WTC11 (cell line): ENCODE measurements at regions not wholly inside any gene's neighbourhood (a gene's known extent, or its start where the extent isn't known, plus 50 kb on each side); places are given as distances from the start of the nearest gene placed in this dataset.

Experiments used
- ATAC-seq: fragments of 200-7000 bp; cut with Tn5 transposase; 2 replicates; pipeline ENCODE4 v1.10.0; 2021; ENCODE audit warnings: mild to moderate bottlenecking, moderate library complexity
- CTCF ChIA-PET: fragments of 300-600 bp; sonication (Branson Sonifier 250); formaldehyde crosslinking; loops from one replicate; lab custom pipeline; 2021; ENCODE audit warnings: antibody characterized with exemption; lab: Charles Lee
- POLR2A ChIA-PET: fragments of 350-600 bp; sonication (Branson Sonifier 250); formaldehyde crosslinking; loops from one replicate; lab custom pipeline; 2021; ENCODE audit warnings: antibody characterized with exemption; lab: Charles Lee
- DNase-seq: peaks from one replicate; pipeline ENCODE4 v3.0.0; 2021; ENCODE audit warnings: low spot score
- H3K27ac Mint-ChIP-seq: 2 replicates; pipeline ENCODE4 v1.8.0; 2021; ENCODE audit warnings: mixed read lengths
- H3K27me3 Mint-ChIP-seq: 2 replicates; pipeline ENCODE4 v1.8.0; 2021; ENCODE audit warnings: low read depth, mild to moderate bottlenecking, moderate library complexity, mixed read lengths
- H3K36me3 Mint-ChIP-seq: 2 replicates; pipeline ENCODE4 v1.8.0; 2021; ENCODE audit warnings: mixed read lengths
- H3K4me1 Mint-ChIP-seq: 2 replicates; pipeline ENCODE4 v1.8.0; 2022; ENCODE audit warnings: mixed read lengths
- H3K4me3 Mint-ChIP-seq: 2 replicates; pipeline ENCODE4 v1.8.0; 2021; ENCODE audit warnings: mild to moderate bottlenecking, moderate library complexity, mixed read lengths
- H3K9me3 Mint-ChIP-seq: 2 replicates; pipeline ENCODE4 v1.8.0; 2021; ENCODE audit warnings: mixed read lengths
- CREM ChIP-seq: sonication (generic); formaldehyde crosslinking; IDR thresholded peaks from 2 replicates; pipeline ENCODE4 v1.8.1; 2022; ENCODE audit warnings: mild to moderate bottlenecking, missing genetic modification reagents, moderate library complexity
- MXD4 ChIP-seq: fragments of 250-450 bp; sonication (Bioruptor Pico); IDR thresholded peaks from 2 replicates; pipeline ENCODE4 v1.8.0; 2021; ENCODE audit warnings: mild to moderate bottlenecking, moderate library complexity, borderline replicate concordance
- MYBL2 ChIP-seq: sonication (generic); formaldehyde crosslinking; IDR thresholded peaks from 2 replicates; pipeline ENCODE4 v1.8.1; 2023; ENCODE audit warnings: mild to moderate bottlenecking, moderate library complexity, missing genetic modification reagents
- SOX15 ChIP-seq: fragments of 250-450 bp; sonication (Bioruptor Pico); IDR thresholded peaks from 2 replicates; pipeline ENCODE4 v1.9.0; 2021; ENCODE audit warnings: mild to moderate bottlenecking
- ZNF121 ChIP-seq: sonication (generic); formaldehyde crosslinking; IDR thresholded peaks from 2 replicates; pipeline ENCODE4 v1.8.0; 2023; ENCODE audit warnings: missing genetic modification reagents
- ZNF219 ChIP-seq: sonication (generic); formaldehyde crosslinking; IDR thresholded peaks from 2 replicates; pipeline ENCODE4 v1.8.0; 2023; ENCODE audit warnings: missing genetic modification reagents, mild to moderate bottlenecking, borderline replicate concordance
- ZNF416 ChIP-seq: fragments of 250-450 bp; sonication (Bioruptor Pico); IDR thresholded peaks from 2 replicates; pipeline ENCODE4 v1.9.0; 2021; ENCODE audit warnings: mild to moderate bottlenecking, inconsistent platforms
- ZNF423 ChIP-seq: fragments of 250-450 bp; sonication (Bioruptor Pico); IDR thresholded peaks from 2 replicates; pipeline ENCODE4 v2.1.2; 2022; ENCODE audit warnings: mild to moderate bottlenecking, moderate library complexity
- TF ChIP-seq, protein P1 (sequence below): sonication (generic); formaldehyde crosslinking; IDR thresholded peaks from 2 replicates; pipeline ENCODE4 v1.8.1; 2023; ENCODE audit warnings: mild to moderate bottlenecking, moderate library complexity, missing genetic modification reagents
- TF ChIP-seq, protein P2 (sequence below): fragments of 250-450 bp; sonication (Bioruptor Pico); conservative IDR thresholded peaks from 2 replicates; pipeline ENCODE4 v1.9.0; 2021; ENCODE audit warnings: mild to moderate bottlenecking
- TF ChIP-seq, protein P3 (sequence below): sonication (generic); formaldehyde crosslinking; IDR thresholded peaks from 2 replicates; pipeline ENCODE4 v1.8.1; 2022; ENCODE audit warnings: missing genetic modification reagents, borderline replicate concordance
- TF ChIP-seq, protein P4 (sequence below): sonication (generic); formaldehyde crosslinking; IDR thresholded peaks from 2 replicates; pipeline ENCODE4 v1.8.0; 2022; ENCODE audit warnings: mild to moderate bottlenecking, missing genetic modification reagents
- TF ChIP-seq, protein P5 (sequence below): fragments of 250-450 bp; sonication (Bioruptor Pico); IDR thresholded peaks from 2 replicates; pipeline ENCODE4 v1.9.0; 2021; ENCODE audit warnings: mild to moderate bottlenecking
- TF ChIP-seq, protein P6 (sequence below): sonication (generic); formaldehyde crosslinking; IDR thresholded peaks from 2 replicates; pipeline ENCODE4 v1.8.1; 2023; ENCODE audit warnings: mild to moderate bottlenecking, missing genetic modification reagents
- TF ChIP-seq, protein P7 (sequence below): fragments of 250-450 bp; sonication (Bioruptor Pico); IDR thresholded peaks from 2 replicates; pipeline ENCODE4 v1.8.0; 2021; ENCODE audit warnings: mild to moderate bottlenecking
- TF ChIP-seq, protein P8 (sequence below): sonication (generic); formaldehyde crosslinking; IDR thresholded peaks from 2 replicates; pipeline ENCODE4 v1.8.1; 2022; ENCODE audit warnings: low read depth, missing genetic modification reagents, borderline replicate concordance
- TF ChIP-seq, protein P9 (sequence below): sonication (generic); formaldehyde crosslinking; IDR thresholded peaks from 2 replicates; pipeline ENCODE4 v1.8.0; 2022; ENCODE audit warnings: mild to moderate bottlenecking, missing genetic modification reagents
- TF ChIP-seq, protein P10 (sequence below): sonication (generic); formaldehyde crosslinking; IDR thresholded peaks from 2 replicates; pipeline ENCODE4 v1.8.1; 2023; ENCODE audit warnings: mild to moderate bottlenecking, missing genetic modification reagents

DNA sequence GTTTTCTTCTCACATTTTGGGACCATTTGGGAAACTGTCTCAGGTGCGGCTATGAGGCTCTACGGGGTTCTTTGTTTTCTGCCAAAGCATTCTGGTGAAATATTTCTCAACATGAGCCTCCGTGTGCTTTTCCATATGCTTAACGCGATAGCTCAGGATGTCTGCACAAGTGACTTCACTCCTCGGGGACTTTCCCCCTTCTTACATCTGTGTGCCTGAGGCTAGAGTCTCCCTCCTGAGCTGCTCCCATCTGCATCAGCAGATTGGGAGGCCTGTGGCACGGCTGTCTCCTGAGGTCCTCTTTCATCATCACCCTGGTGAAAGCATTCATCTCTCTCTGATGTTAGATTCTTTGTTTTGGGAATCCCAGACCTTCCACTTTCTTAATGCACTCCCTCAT lies 1190.9 kb downstream of the TYW1 start (continued):
- TF ChIP-seq, protein P1, sequence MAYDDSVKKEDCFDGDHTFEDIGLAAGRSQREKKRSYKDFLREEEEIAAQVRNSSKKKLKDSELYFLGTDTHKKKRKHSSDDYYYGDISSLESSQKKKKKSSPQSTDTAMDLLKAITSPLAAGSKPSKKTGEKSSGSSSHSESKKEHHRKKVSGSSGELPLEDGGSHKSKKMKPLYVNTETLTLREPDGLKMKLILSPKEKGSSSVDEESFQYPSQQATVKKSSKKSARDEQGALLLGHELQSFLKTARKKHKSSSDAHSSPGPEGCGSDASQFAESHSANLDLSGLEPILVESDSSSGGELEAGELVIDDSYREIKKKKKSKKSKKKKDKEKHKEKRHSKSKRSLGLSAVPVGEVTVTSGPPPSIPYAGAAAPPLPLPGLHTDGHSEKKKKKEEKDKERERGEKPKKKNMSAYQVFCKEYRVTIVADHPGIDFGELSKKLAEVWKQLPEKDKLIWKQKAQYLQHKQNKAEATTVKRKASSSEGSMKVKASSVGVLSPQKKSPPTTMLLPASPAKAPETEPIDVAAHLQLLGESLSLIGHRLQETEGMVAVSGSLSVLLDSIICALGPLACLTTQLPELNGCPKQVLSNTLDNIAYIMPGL: no peak
- TF ChIP-seq, all 79 proteins: peak for 0

DNA sequence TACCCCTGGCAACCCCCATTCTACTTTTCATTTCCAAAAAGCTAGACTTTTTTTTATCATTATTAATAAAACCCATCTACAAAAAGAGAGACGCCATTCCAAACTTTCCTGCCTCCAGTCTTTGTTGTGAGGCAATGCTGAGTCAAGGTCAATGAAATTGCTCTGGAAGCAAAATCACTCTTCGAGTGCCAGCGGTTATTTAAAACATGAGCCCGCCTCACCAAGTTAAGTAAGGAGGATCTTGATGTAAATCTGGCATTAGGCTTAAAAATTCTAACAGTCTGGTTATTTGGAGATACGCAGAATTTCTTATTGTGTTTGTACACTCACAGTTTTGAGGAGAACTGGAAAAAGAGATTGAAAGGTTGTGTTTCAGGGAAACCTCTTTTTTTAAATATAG lies 1196.3 kb downstream of the TYW1 start:
- TF ChIP-seq CREM (no peak), MYBL2 (CRISPR knock-in tag) (no peak), ZNF121 (CRISPR knock-in tag) (no peak), MXD4 (CRISPR knock-in tag) (no peak), ZNF423 (CRISPR knock-in tag) (no peak), ZNF219 (no peak), ZNF416 (no peak), SOX15 (no peak)
- TF ChIP-seq, protein P2, sequence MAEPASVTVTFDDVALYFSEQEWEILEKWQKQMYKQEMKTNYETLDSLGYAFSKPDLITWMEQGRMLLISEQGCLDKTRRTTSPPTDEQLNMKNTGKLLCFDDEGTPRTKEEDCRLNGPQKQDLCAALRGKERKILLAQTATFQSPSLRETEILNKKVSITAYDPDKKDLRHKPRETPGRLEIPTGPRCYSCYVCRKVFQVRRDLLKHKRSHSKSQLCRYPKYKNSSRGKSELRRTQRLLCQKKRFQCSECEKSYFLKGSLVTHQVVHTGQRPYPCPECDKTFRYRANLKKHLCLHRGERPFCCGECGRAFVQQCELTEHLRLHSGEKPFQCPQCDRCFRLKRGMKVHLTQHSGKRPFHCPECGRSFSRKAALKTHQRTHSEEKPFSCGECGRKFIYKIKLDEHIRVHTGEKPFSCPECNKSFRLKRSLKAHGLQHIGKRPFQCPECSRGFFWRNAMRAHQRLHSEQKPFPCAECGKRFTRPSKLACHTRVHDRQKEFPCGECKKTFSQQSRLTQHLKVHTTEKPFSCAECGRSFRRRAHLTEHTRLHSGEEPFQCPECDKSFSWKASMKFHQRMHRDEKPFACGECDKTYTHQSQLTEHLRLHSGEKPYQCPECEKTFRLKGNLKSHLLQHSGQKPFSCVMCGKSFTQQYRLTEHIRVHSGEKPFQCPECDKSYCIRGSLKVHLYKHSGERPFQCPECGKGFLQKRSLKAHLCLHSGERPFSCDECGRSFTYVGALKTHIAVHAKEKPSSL (CRISPR knock-in tag): no peak
- TF ChIP-seq, protein P3, sequence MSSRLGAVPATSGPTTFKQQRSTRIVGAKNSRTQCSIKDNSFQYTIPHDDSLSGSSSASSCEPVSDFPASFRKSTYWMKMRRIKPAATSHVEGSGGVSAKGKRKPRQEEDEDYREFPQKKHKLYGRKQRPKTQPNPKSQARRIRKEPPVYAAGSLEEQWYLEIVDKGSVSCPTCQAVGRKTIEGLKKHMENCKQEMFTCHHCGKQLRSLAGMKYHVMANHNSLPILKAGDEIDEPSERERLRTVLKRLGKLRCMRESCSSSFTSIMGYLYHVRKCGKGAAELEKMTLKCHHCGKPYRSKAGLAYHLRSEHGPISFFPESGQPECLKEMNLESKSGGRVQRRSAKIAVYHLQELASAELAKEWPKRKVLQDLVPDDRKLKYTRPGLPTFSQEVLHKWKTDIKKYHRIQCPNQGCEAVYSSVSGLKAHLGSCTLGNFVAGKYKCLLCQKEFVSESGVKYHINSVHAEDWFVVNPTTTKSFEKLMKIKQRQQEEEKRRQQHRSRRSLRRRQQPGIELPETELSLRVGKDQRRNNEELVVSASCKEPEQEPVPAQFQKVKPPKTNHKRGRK (CRISPR knock-in tag): no peak
- TF ChIP-seq, protein P4, sequence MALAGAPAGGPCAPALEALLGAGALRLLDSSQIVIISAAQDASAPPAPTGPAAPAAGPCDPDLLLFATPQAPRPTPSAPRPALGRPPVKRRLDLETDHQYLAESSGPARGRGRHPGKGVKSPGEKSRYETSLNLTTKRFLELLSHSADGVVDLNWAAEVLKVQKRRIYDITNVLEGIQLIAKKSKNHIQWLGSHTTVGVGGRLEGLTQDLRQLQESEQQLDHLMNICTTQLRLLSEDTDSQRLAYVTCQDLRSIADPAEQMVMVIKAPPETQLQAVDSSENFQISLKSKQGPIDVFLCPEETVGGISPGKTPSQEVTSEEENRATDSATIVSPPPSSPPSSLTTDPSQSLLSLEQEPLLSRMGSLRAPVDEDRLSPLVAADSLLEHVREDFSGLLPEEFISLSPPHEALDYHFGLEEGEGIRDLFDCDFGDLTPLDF: no peak
- TF ChIP-seq, protein P5, sequence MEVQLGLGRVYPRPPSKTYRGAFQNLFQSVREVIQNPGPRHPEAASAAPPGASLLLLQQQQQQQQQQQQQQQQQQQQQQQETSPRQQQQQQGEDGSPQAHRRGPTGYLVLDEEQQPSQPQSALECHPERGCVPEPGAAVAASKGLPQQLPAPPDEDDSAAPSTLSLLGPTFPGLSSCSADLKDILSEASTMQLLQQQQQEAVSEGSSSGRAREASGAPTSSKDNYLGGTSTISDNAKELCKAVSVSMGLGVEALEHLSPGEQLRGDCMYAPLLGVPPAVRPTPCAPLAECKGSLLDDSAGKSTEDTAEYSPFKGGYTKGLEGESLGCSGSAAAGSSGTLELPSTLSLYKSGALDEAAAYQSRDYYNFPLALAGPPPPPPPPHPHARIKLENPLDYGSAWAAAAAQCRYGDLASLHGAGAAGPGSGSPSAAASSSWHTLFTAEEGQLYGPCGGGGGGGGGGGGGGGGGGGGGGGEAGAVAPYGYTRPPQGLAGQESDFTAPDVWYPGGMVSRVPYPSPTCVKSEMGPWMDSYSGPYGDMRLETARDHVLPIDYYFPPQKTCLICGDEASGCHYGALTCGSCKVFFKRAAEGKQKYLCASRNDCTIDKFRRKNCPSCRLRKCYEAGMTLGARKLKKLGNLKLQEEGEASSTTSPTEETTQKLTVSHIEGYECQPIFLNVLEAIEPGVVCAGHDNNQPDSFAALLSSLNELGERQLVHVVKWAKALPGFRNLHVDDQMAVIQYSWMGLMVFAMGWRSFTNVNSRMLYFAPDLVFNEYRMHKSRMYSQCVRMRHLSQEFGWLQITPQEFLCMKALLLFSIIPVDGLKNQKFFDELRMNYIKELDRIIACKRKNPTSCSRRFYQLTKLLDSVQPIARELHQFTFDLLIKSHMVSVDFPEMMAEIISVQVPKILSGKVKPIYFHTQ (CRISPR knock-in tag): no peak
- TF ChIP-seq, protein P6, sequence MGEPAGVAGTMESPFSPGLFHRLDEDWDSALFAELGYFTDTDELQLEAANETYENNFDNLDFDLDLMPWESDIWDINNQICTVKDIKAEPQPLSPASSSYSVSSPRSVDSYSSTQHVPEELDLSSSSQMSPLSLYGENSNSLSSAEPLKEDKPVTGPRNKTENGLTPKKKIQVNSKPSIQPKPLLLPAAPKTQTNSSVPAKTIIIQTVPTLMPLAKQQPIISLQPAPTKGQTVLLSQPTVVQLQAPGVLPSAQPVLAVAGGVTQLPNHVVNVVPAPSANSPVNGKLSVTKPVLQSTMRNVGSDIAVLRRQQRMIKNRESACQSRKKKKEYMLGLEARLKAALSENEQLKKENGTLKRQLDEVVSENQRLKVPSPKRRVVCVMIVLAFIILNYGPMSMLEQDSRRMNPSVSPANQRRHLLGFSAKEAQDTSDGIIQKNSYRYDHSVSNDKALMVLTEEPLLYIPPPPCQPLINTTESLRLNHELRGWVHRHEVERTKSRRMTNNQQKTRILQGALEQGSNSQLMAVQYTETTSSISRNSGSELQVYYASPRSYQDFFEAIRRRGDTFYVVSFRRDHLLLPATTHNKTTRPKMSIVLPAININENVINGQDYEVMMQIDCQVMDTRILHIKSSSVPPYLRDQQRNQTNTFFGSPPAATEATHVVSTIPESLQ (CRISPR knock-in tag): no peak
- TF ChIP-seq, protein P7, sequence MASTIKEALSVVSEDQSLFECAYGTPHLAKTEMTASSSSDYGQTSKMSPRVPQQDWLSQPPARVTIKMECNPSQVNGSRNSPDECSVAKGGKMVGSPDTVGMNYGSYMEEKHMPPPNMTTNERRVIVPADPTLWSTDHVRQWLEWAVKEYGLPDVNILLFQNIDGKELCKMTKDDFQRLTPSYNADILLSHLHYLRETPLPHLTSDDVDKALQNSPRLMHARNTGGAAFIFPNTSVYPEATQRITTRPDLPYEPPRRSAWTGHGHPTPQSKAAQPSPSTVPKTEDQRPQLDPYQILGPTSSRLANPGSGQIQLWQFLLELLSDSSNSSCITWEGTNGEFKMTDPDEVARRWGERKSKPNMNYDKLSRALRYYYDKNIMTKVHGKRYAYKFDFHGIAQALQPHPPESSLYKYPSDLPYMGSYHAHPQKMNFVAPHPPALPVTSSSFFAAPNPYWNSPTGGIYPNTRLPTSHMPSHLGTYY (CRISPR knock-in tag): no peak
- TF ChIP-seq, protein P8, sequence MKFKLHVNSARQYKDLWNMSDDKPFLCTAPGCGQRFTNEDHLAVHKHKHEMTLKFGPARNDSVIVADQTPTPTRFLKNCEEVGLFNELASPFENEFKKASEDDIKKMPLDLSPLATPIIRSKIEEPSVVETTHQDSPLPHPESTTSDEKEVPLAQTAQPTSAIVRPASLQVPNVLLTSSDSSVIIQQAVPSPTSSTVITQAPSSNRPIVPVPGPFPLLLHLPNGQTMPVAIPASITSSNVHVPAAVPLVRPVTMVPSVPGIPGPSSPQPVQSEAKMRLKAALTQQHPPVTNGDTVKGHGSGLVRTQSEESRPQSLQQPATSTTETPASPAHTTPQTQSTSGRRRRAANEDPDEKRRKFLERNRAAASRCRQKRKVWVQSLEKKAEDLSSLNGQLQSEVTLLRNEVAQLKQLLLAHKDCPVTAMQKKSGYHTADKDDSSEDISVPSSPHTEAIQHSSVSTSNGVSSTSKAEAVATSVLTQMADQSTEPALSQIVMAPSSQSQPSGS (CRISPR knock-in tag): no peak
- TF ChIP-seq, protein P9, sequence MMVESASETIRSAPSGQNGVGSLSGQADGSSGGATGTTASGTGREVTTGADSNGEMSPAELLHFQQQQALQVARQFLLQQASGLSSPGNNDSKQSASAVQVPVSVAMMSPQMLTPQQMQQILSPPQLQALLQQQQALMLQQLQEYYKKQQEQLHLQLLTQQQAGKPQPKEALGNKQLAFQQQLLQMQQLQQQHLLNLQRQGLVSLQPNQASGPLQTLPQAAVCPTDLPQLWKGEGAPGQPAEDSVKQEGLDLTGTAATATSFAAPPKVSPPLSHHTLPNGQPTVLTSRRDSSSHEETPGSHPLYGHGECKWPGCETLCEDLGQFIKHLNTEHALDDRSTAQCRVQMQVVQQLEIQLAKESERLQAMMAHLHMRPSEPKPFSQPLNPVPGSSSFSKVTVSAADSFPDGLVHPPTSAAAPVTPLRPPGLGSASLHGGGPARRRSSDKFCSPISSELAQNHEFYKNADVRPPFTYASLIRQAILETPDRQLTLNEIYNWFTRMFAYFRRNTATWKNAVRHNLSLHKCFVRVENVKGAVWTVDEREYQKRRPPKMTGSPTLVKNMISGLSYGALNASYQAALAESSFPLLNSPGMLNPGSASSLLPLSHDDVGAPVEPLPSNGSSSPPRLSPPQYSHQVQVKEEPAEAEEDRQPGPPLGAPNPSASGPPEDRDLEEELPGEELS: no peak
- TF ChIP-seq, protein P10, sequence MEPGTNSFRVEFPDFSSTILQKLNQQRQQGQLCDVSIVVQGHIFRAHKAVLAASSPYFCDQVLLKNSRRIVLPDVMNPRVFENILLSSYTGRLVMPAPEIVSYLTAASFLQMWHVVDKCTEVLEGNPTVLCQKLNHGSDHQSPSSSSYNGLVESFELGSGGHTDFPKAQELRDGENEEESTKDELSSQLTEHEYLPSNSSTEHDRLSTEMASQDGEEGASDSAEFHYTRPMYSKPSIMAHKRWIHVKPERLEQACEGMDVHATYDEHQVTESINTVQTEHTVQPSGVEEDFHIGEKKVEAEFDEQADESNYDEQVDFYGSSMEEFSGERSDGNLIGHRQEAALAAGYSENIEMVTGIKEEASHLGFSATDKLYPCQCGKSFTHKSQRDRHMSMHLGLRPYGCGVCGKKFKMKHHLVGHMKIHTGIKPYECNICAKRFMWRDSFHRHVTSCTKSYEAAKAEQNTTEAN (CRISPR knock-in tag): no peak
- H3K9me3 Mint-ChIP-seq: peaks cover 3% of the 10 kb centered on the region; the same call in 1 of the 2 replicates
- peaks cover 16% of the 10 kb centered on the region for H3K4me1 Mint-ChIP-seq
- H3K36me3 Mint-ChIP-seq: no peaks in the 10 kb centered on the region; the same call in 1 of the 2 replicates
- no peak overlapping the region for H3K27ac Mint-ChIP-seq
- ChIA-PET CTCF (no interaction called here), POLR2A (no interaction called here)
- no peaks in the 10 kb centered on the region for H3K27me3 Mint-ChIP-seq
- ATAC-seq: no peak
- no peak for DNase-seq
- H3K4me3 Mint-ChIP-seq: no peak overlapping the region
